ENCODE measurements at regions not wholly inside any gene's neighbourhood (a gene's known extent, or its start where the extent isn't known, plus 50 kb on each side); places are given as distances from the start of the nearest gene placed in this dataset.

DNA sequence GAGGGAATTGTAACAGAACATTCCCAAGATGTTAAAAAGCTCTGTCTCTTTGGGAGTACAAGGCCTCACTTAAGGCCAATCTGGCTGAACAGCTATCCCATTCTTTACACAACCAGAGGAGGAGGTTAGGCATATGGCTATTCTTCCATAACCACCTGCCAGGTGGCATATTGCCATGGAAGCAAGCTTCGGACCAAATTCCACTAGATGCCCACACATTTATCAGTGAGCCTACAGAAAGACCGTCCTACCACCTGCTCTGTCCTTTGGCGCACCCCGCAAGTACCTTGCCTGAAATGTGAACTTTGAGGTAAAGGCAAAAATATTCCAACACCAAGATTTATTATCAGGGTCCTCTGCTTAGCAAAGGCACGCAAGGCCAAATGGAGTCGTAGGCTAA, 519.9 kb upstream of the TNP1 start:
- H3K36me3 ChIP-seq (replicated peaks in 1 of 2; ENCODE audit: control insufficient read depth in 1 of 2, insufficient read depth in 2 of 2, low read length in 2 of 2): no peaks in the 10 kb centered on the region
- no peak overlapping the region for H2AFZ ChIP-seq (ENCODE audit: low read length)
- no peaks in the 10 kb centered on the region for H4K20me1 ChIP-seq (ENCODE audit: insufficient read depth, low read length)
- H3K27me3 ChIP-seq (ENCODE audit: control insufficient read depth in 1 of 2, insufficient read depth in 2 of 2, low read length in 2 of 2): no peaks in the 10 kb centered on the region
- WGBS (ENCODE audit: low lambda C conversion rate): 77% methylated on average over 6 of the region's 6 CpGs
- no TSS peak for BruUV-seq (replicated peaks)
- DNase-seq (ENCODE audit: low spot score) (no peak), ATAC-seq (no peak), FAIRE-seq (no peak)
- H3K4me1 ChIP-seq (ENCODE audit: insufficient read depth, low read length): no peaks in the 10 kb centered on the region
- CTCF ChIA-PET (ENCODE audit: low intra/inter-chr PET ratio, low total read pairs): no interaction called here
- no peaks in the 10 kb centered on the region for H3K79me2 ChIP-seq (ENCODE audit: insufficient read depth, low read length)
- intact Hi-C loops (cut with micrococcal nuclease; ENCODE audit: unreplicated experiment): no loop called here
- no peak overlapping the region for H3K4me2 ChIP-seq (ENCODE audit: low read depth, low read length)
- POLR2A ChIA-PET: no interaction called here
- TF ChIP-seq KLF12 (CRISPR knock-in tag; IDR thresholded peaks at IDR 0.05; ENCODE audit: borderline replicate concordance): no peak
- TF ChIP-seq KMT2A (CRISPR knock-in tag; IDR thresholded peaks at IDR 0.05): no peak
- no peak for TF ChIP-seq MXI1 (IDR thresholded peaks at IDR 0.05; ENCODE audit: borderline replicate concordance, low read depth, low read length)
- H3K27ac ChIP-seq (ENCODE audit: extremely low read length, insufficient read depth, low read length): no peak overlapping the region
- in situ Hi-C loops (cut with HindIII; ENCODE audit: extremely low pct_ligation_motif_present, low pct_unique_long_range_greater_than_20kb): no loop called here
- H3K4me3 ChIP-seq (replicated peaks in 1 of 3; ENCODE audit: insufficient read depth in 1 of 3, low read depth in 2 of 3, low read length in 3 of 3): no peak overlapping the region
- no peak overlapping the region for H3K9ac ChIP-seq (ENCODE audit: insufficient read depth, low read depth, low read length)
- H3K9me3 ChIP-seq (ENCODE audit: low read length): no peaks in the 10 kb centered on the region

DNA sequence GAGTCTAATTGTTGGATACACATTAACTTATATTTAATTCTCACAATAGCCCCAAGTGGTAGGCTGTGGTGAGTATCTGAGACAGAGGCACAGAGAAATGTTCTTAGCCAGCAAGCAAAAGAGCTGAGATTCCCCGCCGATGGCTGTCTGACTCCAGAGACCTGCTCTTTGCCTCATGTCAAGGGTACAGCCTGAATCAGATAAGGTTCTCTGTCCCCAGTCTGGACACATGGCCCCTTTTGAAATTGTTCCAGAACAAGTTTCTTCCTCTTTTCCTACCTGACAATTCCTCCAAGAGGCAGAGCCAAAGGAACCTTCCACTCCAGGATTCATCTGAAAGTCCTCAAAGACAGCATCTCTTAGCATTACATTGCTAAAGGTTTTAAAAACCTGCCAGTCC, 512.9 kb upstream of the TNP1 start:
- Histone ChIP-seq H3K9ac (ENCODE audit: insufficient read depth, low read depth, low read length) (no peak overlapping the region), H3K79me2 (ENCODE audit: insufficient read depth, low read length) (no peaks in the 10 kb centered on the region), H3K4me1 (ENCODE audit: insufficient read depth, low read length) (peaks cover 9% of the 10 kb centered on the region; the same call in 1 of the 2 replicates), H3K4me2 (ENCODE audit: low read depth, low read length) (no peak overlapping the region), H4K20me1 (ENCODE audit: insufficient read depth, low read length) (no peaks in the 10 kb centered on the region), H2AFZ (ENCODE audit: low read length) (no peak overlapping the region), H3K36me3 (replicated peaks in 1 of 2; ENCODE audit: control insufficient read depth in 1 of 2, insufficient read depth in 2 of 2, low read length in 2 of 2) (no peaks in the 10 kb centered on the region), H3K9me3 (ENCODE audit: low read length) (no peaks in the 10 kb centered on the region), H3K27ac (ENCODE audit: extremely low read length, insufficient read depth, low read length) (no peak overlapping the region), H3K27me3 (ENCODE audit: control insufficient read depth in 1 of 2, insufficient read depth in 2 of 2, low read length in 2 of 2) (peaks cover 1 to 26% of the 10 kb centered on the region in 2 experiments; a peak in 3 of 5 replicates), H3K4me3 (replicated peaks in 1 of 3; ENCODE audit: insufficient read depth in 1 of 3, low read depth in 2 of 3, low read length in 3 of 3) (no peak overlapping the region)
- BruUV-seq (replicated peaks): no TSS peak
- CTCF ChIA-PET (ENCODE audit: low intra/inter-chr PET ratio, low total read pairs): no interaction called here
- WGBS (ENCODE audit: low lambda C conversion rate): 43% methylated on average over 2 of the region's 2 CpGs
- FAIRE-seq (no peak), ATAC-seq (no peak; the same call in 2 of the 3 replicates), DNase-seq (ENCODE audit: low spot score) (no peak)
- in situ Hi-C loops (cut with HindIII; ENCODE audit: extremely low pct_ligation_motif_present, low pct_unique_long_range_greater_than_20kb) (no loop called here), intact Hi-C loops (cut with micrococcal nuclease; ENCODE audit: unreplicated experiment) (no loop called here)
- no peak for TF ChIP-seq ZFP37 (CRISPR knock-in tag; IDR thresholded peaks at IDR 0.05; ENCODE audit: borderline replicate concordance)
- no peak for TF ChIP-seq SSRP1 (CRISPR knock-in tag; IDR thresholded peaks at IDR 0.05)
- no peak for TF ChIP-seq CHD4 (IDR thresholded peaks at IDR 0.05; ENCODE audit: borderline replicate concordance, low read length)
- TF ChIP-seq ZBTB8A (CRISPR knock-in tag; IDR thresholded peaks at IDR 0.05; ENCODE audit: borderline replicate concordance, low read depth): no peak
- TF ChIP-seq, protein P1, sequence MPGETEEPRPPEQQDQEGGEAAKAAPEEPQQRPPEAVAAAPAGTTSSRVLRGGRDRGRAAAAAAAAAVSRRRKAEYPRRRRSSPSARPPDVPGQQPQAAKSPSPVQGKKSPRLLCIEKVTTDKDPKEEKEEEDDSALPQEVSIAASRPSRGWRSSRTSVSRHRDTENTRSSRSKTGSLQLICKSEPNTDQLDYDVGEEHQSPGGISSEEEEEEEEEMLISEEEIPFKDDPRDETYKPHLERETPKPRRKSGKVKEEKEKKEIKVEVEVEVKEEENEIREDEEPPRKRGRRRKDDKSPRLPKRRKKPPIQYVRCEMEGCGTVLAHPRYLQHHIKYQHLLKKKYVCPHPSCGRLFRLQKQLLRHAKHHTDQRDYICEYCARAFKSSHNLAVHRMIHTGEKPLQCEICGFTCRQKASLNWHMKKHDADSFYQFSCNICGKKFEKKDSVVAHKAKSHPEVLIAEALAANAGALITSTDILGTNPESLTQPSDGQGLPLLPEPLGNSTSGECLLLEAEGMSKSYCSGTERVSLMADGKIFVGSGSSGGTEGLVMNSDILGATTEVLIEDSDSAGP (CRISPR knock-in tag; IDR thresholded peaks at IDR 0.05; ENCODE audit: borderline replicate concordance): no peak
- TF ChIP-seq ZEB1 (IDR thresholded peaks at IDR 0.05; ENCODE audit: insufficient replicate concordance, low read depth): no peak
- TF ChIP-seq, protein P2, sequence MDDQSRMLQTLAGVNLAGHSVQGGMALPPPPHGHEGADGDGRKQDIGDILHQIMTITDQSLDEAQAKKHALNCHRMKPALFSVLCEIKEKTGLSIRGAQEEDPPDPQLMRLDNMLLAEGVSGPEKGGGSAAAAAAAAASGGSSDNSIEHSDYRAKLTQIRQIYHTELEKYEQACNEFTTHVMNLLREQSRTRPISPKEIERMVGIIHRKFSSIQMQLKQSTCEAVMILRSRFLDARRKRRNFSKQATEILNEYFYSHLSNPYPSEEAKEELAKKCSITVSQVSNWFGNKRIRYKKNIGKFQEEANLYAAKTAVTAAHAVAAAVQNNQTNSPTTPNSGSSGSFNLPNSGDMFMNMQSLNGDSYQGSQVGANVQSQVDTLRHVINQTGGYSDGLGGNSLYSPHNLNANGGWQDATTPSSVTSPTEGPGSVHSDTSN (CRISPR knock-in tag; IDR thresholded peaks at IDR 0.05; ENCODE audit: borderline replicate concordance): no peak
- TF ChIP-seq AGO1 (IDR thresholded peaks at IDR 0.05; ENCODE audit: low read depth, low read length, poor library complexity, severe bottlenecking): no peak
- TF ChIP-seq XBP1 (CRISPR knock-in tag; IDR thresholded peaks at IDR 0.05): no peak
- no peak for TF ChIP-seq ZNF558 (CRISPR knock-in tag; IDR thresholded peaks at IDR 0.05; ENCODE audit: borderline replicate concordance)
- POLR2A ChIA-PET: no interaction called here
